ENCODE measurements at regions not wholly inside any gene's neighbourhood (a gene's known extent, or its start where the extent isn't known, plus 50 kb on each side); places are given as distances from the start of the nearest gene placed in this dataset.

DNA sequence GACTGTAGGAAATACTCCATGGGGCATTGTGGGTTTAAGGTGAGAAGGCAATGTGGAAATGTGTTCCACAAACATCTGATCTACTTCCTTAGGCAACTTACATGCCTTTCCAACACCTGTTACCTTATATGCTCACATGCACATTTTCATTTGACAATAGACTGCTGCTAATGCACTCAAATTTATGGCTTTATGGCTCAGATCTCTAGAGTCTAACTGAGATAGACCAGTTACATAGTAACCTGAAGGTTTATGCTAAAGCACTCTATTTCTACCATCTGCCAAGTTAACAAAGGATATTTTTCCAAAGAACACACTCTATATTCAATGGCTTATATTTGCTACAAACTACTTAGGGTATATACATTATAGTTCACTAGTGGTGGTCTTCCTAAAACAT, 969.0 kb downstream of the TECRL start:
- Histone ChIP-seq H3K9me3 (no peaks in the 10 kb centered on the region), H3K4me1 (ENCODE audit: insufficient read depth) (no peaks in the 10 kb centered on the region), H3K36me3 (no peaks in the 10 kb centered on the region), H3K4me3 (no peak overlapping the region), H3K27ac (no peak overlapping the region), H3K27me3 (no peaks in the 10 kb centered on the region)
- intact Hi-C loops (cut with DNase I): no loop called here
- TF ChIP-seq EP300 (IDR thresholded peaks at IDR 0.05) (no peak), POLR2A (IDR thresholded peaks at IDR 0.05) (no peak)
- TF ChIP-seq, protein P1, sequence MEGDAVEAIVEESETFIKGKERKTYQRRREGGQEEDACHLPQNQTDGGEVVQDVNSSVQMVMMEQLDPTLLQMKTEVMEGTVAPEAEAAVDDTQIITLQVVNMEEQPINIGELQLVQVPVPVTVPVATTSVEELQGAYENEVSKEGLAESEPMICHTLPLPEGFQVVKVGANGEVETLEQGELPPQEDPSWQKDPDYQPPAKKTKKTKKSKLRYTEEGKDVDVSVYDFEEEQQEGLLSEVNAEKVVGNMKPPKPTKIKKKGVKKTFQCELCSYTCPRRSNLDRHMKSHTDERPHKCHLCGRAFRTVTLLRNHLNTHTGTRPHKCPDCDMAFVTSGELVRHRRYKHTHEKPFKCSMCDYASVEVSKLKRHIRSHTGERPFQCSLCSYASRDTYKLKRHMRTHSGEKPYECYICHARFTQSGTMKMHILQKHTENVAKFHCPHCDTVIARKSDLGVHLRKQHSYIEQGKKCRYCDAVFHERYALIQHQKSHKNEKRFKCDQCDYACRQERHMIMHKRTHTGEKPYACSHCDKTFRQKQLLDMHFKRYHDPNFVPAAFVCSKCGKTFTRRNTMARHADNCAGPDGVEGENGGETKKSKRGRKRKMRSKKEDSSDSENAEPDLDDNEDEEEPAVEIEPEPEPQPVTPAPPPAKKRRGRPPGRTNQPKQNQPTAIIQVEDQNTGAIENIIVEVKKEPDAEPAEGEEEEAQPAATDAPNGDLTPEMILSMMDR (IDR thresholded peaks at IDR 0.05): no peak
- no peak for DNase-seq

DNA sequence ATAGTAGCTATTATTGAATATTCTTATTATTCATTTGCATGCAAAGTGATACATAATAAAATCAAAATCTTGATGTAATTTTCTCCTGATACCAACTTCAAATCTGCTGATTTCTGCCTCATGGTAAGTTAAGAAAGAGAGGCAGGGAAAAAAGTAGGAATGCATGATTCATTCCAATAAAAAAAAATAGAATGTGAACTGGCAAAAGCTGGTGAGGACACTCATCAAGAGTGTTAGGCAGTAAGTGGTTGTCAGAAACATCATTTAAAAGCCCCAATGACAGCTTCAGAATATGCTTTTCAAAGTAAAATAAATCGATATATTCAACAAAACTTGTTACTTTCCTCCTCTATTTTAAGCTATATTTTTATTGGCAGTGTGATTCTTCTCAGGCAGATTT, 979.1 kb downstream of the TECRL start:
- H3K4me3 ChIP-seq: no peak overlapping the region
- H3K27me3 ChIP-seq: no peaks in the 10 kb centered on the region
- no peaks in the 10 kb centered on the region for H3K36me3 ChIP-seq
- no peaks in the 10 kb centered on the region for H3K4me1 ChIP-seq (ENCODE audit: insufficient read depth)
- H3K27ac ChIP-seq: no peak overlapping the region
- intact Hi-C loops (cut with DNase I): no loop called here
- TF ChIP-seq POLR2A (IDR thresholded peaks at IDR 0.05) (no peak), EP300 (IDR thresholded peaks at IDR 0.05) (no peak)
- TF ChIP-seq, protein P1 (IDR thresholded peaks at IDR 0.05): no peak
- DNase-seq: no peak
- 31 to 73% (median 34%) methylated on average over 1 of the region's 1 CpG for WGBS, 3 donors
- no peaks in the 10 kb centered on the region for H3K9me3 ChIP-seq

DNA sequence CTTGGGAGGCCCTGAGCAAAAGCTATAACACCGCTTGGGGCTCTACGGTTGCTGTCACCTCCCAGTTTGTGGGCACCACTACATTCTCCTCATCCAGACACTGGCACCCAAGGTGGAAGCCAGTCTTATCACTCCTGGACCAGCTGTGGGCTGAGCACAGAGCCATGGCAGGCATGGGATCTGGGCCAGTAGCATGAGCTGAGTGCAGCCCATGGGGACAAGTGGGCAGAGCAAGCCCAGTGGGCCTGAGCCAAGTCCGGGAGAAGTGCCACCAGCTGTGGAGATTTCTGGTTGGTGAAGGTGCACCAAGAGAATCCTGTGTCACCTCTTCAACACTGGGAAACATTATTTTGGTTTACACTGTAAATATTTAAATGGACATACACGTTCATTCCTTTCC, 1013.0 kb downstream of the TECRL start:
- Histone ChIP-seq H3K9me3 (no peaks in the 10 kb centered on the region), H3K36me3 (no peaks in the 10 kb centered on the region), H3K27me3 (no peaks in the 10 kb centered on the region), H3K27ac (no peak overlapping the region), H3K4me1 (ENCODE audit: insufficient read depth) (no peaks in the 10 kb centered on the region), H3K4me3 (no peak overlapping the region)
- no peak for DNase-seq
- intact Hi-C loops (cut with DNase I): no loop called here
- TF ChIP-seq EP300 (IDR thresholded peaks at IDR 0.05) (no peak), POLR2A (IDR thresholded peaks at IDR 0.05) (no peak)
- WGBS, 3 donors: 76 to 81% (median 78%) methylated on average over 4 of the region's 4 CpGs

DNA sequence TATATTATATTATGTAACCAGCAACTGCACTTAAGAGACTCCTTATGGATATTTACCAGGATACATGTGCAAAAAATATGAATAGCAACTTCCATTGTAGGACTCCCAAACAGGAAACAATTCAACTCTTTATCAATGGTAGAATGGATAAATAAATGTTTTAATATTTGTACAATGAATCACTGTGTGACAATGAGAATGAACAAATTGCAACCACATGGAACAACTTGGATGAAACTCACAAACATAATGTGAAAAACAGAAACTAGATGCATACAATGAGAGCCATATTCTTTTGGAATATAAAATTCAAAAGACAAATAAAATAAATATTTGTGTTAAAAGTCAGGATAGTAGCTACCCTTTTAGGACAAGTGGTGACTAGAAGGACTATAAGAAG, 1015.7 kb downstream of the TECRL start:
- H3K9me3 ChIP-seq: no peaks in the 10 kb centered on the region
- no peak for DNase-seq
- no peak overlapping the region for H3K27ac ChIP-seq
- no peak for TF ChIP-seq POLR2A (IDR thresholded peaks at IDR 0.05)
- no peak for TF ChIP-seq EP300 (IDR thresholded peaks at IDR 0.05)
- TF ChIP-seq, protein P1 (IDR thresholded peaks at IDR 0.05): no peak
- H3K4me1 ChIP-seq (ENCODE audit: insufficient read depth): no peaks in the 10 kb centered on the region
- intact Hi-C loops (cut with DNase I): no loop called here
- no peaks in the 10 kb centered on the region for H3K36me3 ChIP-seq
- H3K4me3 ChIP-seq: no peak overlapping the region
- no peaks in the 10 kb centered on the region for H3K27me3 ChIP-seq

DNA sequence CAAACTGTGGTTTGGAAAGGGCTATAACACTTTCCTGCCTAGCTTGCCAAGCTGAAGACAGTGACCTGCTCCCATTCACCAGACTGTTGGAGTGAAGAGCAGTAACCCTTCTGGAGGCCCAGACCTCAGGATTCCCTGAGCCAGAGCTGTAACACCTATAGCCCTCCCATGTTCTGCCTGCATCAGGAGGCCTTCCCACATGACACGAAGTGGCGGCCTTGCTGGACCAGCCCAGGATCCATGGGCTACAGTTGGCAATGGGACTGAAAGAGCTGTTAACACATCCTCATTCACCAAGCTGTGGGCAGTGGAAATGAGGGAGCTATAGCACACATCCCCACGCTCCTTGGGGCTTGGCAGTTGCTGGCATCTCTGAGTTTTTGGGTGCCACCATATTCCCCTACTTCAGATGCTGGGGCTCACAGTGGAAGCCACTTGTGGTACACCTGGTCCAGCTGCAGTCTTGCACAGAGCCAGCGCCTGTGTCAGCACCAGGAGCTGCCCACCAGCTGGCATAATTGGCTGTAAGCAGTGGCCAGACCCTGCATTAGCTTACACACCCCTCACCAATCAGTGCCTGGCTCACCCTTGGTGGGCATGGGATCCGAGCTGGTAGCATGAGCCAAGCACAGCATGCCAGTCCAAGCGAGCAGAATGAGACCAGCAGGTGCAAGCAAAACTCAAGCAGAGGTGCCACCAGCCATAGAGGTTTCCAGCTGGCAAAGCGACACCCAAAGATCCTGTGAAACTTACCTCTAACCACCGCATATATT, 1029.3 kb downstream of the TECRL start:
- Histone ChIP-seq H3K27me3 (no peaks in the 10 kb centered on the region), H3K36me3 (no peaks in the 10 kb centered on the region), H3K4me1 (ENCODE audit: insufficient read depth) (no peaks in the 10 kb centered on the region), H3K9me3 (no peaks in the 10 kb centered on the region), H3K4me3 (no peak overlapping the region), H3K27ac (no peak overlapping the region)
- intact Hi-C loops (cut with DNase I): no loop called here
- WGBS, 3 donors: 84 to 88% (median 85%) methylated on average over 8 of the region's 8 CpGs
- TF ChIP-seq POLR2A (IDR thresholded peaks at IDR 0.05) (no peak), EP300 (IDR thresholded peaks at IDR 0.05) (no peak)
- TF ChIP-seq, protein P1 (IDR thresholded peaks at IDR 0.05): no peak
- DNase-seq: peak in 1 of 5 donors; percentile 4

All from ovary (tissue), 7 donors.